ENCODE measurements at regions not wholly inside any gene's neighbourhood (a gene's known extent, or its start where the extent isn't known, plus 50 kb on each side); places are given as distances from the start of the nearest gene placed in this dataset.
"Not testable (repeated sequence)": the region's sequence is repeated elsewhere in the genome, so short reads cannot be mapped to it uniquely, and the experiment has no call there.

- not testable (repeated sequence) for TF ChIP-seq CTCF, POLR2A (IDR thresholded peaks at IDR 0.05)
Measured at GRCh38 chr5:108495615-108496014, 113.7 kb upstream of the FBXL17 start.
